ENCODE measurements at regions not wholly inside any gene's neighbourhood (a gene's known extent, or its start where the extent isn't known, plus 50 kb on each side); places are given as distances from the start of the nearest gene placed in this dataset.

- no peak overlapping the region for H3K4me3 ChIP-seq
- DNase-seq, result no peak
- no peaks in the 10 kb centered on the region for H3K4me1 ChIP-seq
- TF ChIP-seq CTCF (IDR thresholded peaks at IDR 0.05), result no peak
- TF ChIP-seq POLR2A (IDR thresholded peaks at IDR 0.05), result no peak
- no peaks in the 10 kb centered on the region for H3K36me3 ChIP-seq
- peaks cover 0 to 2% (median 0%) of the 10 kb centered on the region in 4 donors for H3K9me3 ChIP-seq
- no peak overlapping the region for H3K27ac ChIP-seq
- no peaks in the 10 kb centered on the region for H3K27me3 ChIP-seq
Observed at GRCh38 chr10:36385693-36386092, 739.7 kb upstream of the ANKRD30A start.

GRCh38 chr10:36383349-36383748 is 741.3 kb upstream of the FZD8 start:
- Histone ChIP-seq H3K4me3 (no peak overlapping the region), H3K27ac (no peak overlapping the region), H3K4me1 (no peaks in the 10 kb centered on the region), H3K36me3 (no peaks in the 10 kb centered on the region), H3K27me3 (no peaks in the 10 kb centered on the region), H3K9me3 (peaks cover 0 to 2% (median 0%) of the 10 kb centered on the region in 4 donors)
- TF ChIP-seq CTCF (IDR thresholded peaks at IDR 0.05), result no peak
- TF ChIP-seq POLR2A (IDR thresholded peaks at IDR 0.05), result no peak
- DNase-seq, result no peak

GRCh38 chr10:36381748-36382147 is 739.7 kb upstream of the FZD8 start:
- TF ChIP-seq CTCF (IDR thresholded peaks at IDR 0.05), result no peak
- TF ChIP-seq POLR2A (IDR thresholded peaks at IDR 0.05), result no peak
- Histone ChIP-seq H3K4me3 (no peak overlapping the region), H3K9me3 (no peaks in the 10 kb centered on the region), H3K4me1 (no peaks in the 10 kb centered on the region), H3K27me3 (no peaks in the 10 kb centered on the region), H3K27ac (no peak overlapping the region), H3K36me3 (no peaks in the 10 kb centered on the region)
- no peak for DNase-seq

GRCh38 chr10:36380538-36380937 is 738.4 kb upstream of the FZD8 start:
- Histone ChIP-seq H3K9me3 (no peaks in the 10 kb centered on the region), H3K36me3 (no peaks in the 10 kb centered on the region), H3K4me1 (no peaks in the 10 kb centered on the region), H3K4me3 (no peak overlapping the region), H3K27ac (no peak overlapping the region), H3K27me3 (no peaks in the 10 kb centered on the region)
- DNase-seq, result no peak
- TF ChIP-seq CTCF (IDR thresholded peaks at IDR 0.05) (no peak), POLR2A (IDR thresholded peaks at IDR 0.05) (no peak)

- no peak for DNase-seq
- Histone ChIP-seq H3K4me3 (no peak overlapping the region), H3K4me1 (no peaks in the 10 kb centered on the region), H3K36me3 (no peaks in the 10 kb centered on the region), H3K9me3 (no peaks in the 10 kb centered on the region), H3K27me3 (no peaks in the 10 kb centered on the region), H3K27ac (no peak overlapping the region)
- no peak for TF ChIP-seq CTCF (IDR thresholded peaks at IDR 0.05)
- no peak for TF ChIP-seq POLR2A (IDR thresholded peaks at IDR 0.05)
Observed at GRCh38 chr10:36375107-36375506, 733.0 kb upstream of the FZD8 start.

GRCh38 chr10:36373424-36374096 is 731.5 kb upstream of the FZD8 start:
- TF ChIP-seq POLR2A (IDR thresholded peaks at IDR 0.05), result no peak
- TF ChIP-seq CTCF (IDR thresholded peaks at IDR 0.05), result no peak
- H3K27me3 ChIP-seq, result no peaks in the 10 kb centered on the region
- no peaks in the 10 kb centered on the region for H3K36me3 ChIP-seq
- DNase-seq, result no peak
- H3K27ac ChIP-seq, result no peak overlapping the region
- H3K4me3 ChIP-seq, result no peak overlapping the region
- no peaks in the 10 kb centered on the region for H3K9me3 ChIP-seq
- H3K4me1 ChIP-seq, result no peaks in the 10 kb centered on the region

All from Peyer's patch (tissue), 4 donors.